ENCODE measurements at regions not wholly inside any gene's neighbourhood (a gene's known extent, or its start where the extent isn't known, plus 50 kb on each side); places are given as distances from the start of the nearest gene placed in this dataset.

DNA sequence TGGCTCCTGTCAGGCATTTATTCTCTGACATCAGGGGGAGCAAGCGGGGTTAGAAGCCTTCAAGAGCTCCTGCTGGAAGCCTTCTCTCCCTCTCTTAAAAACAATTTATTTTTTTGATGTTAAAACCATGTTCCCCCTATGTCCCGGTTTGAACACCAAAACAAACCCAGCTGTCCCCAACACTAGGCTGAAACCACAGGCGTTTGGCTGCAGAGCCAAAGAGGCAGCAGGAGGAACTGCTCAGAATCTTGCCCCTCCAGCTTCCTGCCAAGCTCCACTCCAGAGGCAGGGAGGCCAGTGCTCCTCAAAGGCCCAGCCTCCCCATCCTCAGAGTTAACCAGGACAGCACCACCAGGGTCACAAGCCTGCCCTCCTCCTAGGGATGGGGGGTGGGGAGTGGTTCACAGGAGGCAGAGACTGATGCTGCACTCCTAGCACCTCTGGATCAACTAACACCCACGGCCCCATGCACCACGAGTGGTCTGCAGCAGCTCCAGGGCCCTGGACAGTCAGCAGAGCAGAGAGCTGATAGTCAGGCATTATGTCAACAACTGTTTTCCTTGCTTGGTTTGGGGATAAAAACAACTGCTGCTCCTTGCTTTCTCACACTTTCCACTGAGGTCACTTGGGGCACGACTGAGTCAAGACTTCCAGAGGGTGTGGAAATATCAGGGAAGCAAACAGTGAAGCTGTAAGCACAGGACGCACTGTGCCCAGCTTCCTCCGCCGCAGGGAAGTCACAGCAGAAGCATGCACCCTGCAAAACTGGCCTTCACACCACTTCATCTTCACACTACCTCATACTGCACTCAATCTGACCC lies 96.5 kb upstream of the ADRA1B start:
- H3K9me3 ChIP-seq: no peaks in the 10 kb centered on the region
- DNase-seq: peak in 1 of 3 donors; percentile 76
- no peak for TF ChIP-seq POLR2A (IDR thresholded peaks at IDR 0.05)
- TF ChIP-seq, protein P1, sequence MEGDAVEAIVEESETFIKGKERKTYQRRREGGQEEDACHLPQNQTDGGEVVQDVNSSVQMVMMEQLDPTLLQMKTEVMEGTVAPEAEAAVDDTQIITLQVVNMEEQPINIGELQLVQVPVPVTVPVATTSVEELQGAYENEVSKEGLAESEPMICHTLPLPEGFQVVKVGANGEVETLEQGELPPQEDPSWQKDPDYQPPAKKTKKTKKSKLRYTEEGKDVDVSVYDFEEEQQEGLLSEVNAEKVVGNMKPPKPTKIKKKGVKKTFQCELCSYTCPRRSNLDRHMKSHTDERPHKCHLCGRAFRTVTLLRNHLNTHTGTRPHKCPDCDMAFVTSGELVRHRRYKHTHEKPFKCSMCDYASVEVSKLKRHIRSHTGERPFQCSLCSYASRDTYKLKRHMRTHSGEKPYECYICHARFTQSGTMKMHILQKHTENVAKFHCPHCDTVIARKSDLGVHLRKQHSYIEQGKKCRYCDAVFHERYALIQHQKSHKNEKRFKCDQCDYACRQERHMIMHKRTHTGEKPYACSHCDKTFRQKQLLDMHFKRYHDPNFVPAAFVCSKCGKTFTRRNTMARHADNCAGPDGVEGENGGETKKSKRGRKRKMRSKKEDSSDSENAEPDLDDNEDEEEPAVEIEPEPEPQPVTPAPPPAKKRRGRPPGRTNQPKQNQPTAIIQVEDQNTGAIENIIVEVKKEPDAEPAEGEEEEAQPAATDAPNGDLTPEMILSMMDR (IDR thresholded peaks at IDR 0.05): no peak
- no peaks in the 10 kb centered on the region for H3K27me3 ChIP-seq
- no peaks in the 10 kb centered on the region for H3K4me1 ChIP-seq
- H3K27ac ChIP-seq: peak overlapping the region in 3 of 4 donors; percentile 46 to 85 (median 76)
- H3K4me3 ChIP-seq: no peak overlapping the region
- H3K36me3 ChIP-seq: no peaks in the 10 kb centered on the region

DNA sequence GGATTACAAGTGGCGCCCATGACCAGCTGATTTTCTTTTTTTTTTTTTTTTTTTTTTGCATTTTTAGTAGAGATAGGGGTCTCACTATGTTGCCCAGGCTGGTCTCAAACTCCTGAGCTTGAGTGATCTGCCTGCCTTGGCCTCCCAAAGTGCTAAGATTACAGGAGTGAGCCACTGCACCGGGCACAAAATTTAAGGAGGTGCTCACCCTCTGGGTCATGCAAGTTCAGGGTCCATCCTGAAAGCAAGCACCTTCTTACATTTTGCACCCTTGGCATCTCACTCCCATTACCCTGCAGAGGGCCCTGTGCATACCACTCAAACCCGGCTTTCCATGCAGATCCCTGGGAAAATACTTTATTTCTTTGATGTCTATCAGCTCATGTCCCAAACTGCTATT lies 95.6 kb upstream of the ADRA1B start:
- Histone ChIP-seq H3K27me3 (no peaks in the 10 kb centered on the region), H3K27ac (peak overlapping the region in 2 of 4 donors; percentile 57 to 85), H3K4me3 (no peak overlapping the region), H3K4me1 (no peaks in the 10 kb centered on the region), H3K9me3 (no peaks in the 10 kb centered on the region), H3K36me3 (no peaks in the 10 kb centered on the region)
- no peak for TF ChIP-seq POLR2A (IDR thresholded peaks at IDR 0.05)
- TF ChIP-seq, protein P1 (IDR thresholded peaks at IDR 0.05): no peak
- no peak for DNase-seq

DNA sequence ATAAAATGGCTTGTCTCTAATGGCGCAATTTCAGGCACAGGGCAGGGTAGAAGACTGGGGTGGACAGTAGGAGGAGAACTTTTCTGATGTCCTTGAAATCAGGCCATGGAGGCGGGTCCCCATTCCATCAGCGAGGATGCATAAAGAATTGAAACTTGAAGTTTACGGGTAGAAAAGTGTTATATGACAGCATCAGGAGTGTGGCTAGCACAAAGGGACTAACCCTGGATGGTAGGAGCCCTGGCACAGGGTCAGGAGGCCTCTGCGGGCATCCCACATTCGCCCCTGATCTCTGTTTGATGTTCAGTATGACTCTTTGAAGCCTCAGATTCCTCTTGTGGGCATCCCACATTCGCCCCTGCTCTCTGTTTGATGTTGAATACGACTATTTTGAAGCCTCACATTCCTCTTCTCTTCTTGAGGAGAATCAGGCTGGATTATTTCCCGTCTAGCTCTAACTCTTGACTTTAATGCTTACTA lies 94.8 kb upstream of the ADRA1B start:
- no peaks in the 10 kb centered on the region for H3K9me3 ChIP-seq
- no peak for DNase-seq
- TF ChIP-seq POLR2A (IDR thresholded peaks at IDR 0.05): no peak
- TF ChIP-seq, protein P1 (IDR thresholded peaks at IDR 0.05): no peak
- no peaks in the 10 kb centered on the region for H3K36me3 ChIP-seq
- H3K4me1 ChIP-seq: no peaks in the 10 kb centered on the region
- H3K27me3 ChIP-seq: no peaks in the 10 kb centered on the region
- H3K27ac ChIP-seq: peak overlapping the region in 1 of 4 donors; percentile 85
- no peak overlapping the region for H3K4me3 ChIP-seq

DNA sequence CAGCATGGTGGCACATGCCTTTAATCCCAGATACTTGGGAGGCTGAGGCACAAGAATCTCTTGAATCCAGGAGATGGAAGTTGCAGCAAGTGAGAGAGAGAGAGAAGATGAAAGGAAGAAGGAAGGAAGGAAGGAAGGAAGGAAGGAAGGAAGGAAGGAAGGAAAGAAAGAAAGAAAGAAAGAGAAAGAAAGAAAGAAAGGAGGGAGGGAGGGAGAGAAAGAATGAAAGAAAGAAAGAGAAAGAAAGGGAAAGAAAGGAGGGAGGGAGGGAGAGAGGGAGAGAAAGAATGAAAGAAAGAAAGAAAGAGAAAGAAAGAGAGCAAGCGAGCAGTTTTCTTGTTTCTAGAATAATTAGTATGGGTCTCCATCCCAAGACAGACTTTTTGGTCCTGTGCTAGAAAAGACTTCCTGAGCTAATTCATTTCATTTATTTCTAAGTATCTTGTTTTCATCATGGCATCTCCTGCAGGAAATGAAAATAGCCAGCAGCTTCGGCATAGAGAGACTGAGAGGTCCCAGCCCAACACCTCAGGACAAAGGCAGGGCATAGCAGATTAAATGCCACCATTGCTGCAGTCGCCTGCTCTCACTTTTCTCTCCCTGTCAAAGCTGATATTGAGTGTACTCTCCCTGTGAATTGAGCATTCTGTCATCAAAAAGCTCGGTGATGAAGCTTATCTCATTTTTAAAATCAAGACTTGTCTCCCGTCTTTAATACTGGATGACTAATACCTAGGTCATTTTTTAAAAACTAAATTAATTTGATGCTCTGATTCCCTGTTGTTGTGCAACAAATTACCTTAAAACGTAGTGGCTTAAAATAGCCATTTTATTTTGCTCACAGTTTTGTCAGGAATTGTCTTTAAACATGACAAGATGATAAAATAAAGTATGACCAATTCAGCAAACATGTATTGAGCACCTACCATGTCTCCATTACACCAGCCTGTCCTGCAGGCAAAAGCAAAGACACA lies 91.8 kb upstream of the ADRA1B start:
- Histone ChIP-seq H3K27me3 (no peaks in the 10 kb centered on the region), H3K27ac (no peak overlapping the region)
- TF ChIP-seq, protein P1 (IDR thresholded peaks at IDR 0.05): no peak
- TF ChIP-seq POLR2A (IDR thresholded peaks at IDR 0.05): no peak

DNA sequence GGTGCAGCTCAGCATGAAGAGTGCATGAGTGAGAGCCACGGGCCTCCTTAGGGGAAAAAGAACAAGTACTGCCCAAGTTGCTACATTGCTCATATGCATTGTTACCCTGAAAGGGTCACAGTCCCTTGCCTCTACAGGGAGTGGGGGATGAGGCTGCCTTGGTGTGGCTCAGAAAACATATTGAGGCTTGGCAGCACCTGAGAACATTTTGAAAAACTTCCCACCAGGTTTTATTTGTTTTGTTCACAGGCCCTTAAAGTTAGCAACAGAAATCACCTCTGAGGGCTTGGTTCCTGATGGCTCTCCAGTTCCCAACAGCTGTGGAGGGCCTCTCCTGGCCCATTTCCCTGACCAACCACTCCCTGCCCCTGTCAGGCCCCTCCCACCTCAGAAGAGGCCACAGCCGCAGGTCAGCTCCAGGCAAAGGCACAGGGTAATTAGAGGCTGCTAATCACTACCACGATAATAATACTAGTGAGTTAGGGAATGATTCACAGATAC lies 90.7 kb upstream of the ADRA1B start:
- no peak for DNase-seq
- no peaks in the 10 kb centered on the region for H3K4me1 ChIP-seq
- H3K27ac ChIP-seq: no peak overlapping the region

More for the DNA sequence above, 91.8 kb upstream of the ADRA1B start:
- Histone ChIP-seq H3K9me3 (no peaks in the 10 kb centered on the region), H3K36me3 (no peaks in the 10 kb centered on the region), H3K4me1 (no peaks in the 10 kb centered on the region), H3K4me3 (no peak overlapping the region)
- DNase-seq: no peak

More for the DNA sequence above, 90.7 kb upstream of the ADRA1B start:
- no peak for TF ChIP-seq POLR2A (IDR thresholded peaks at IDR 0.05)
- TF ChIP-seq, protein P1 (IDR thresholded peaks at IDR 0.05): no peak
- Histone ChIP-seq H3K9me3 (no peaks in the 10 kb centered on the region), H3K4me3 (no peak overlapping the region), H3K27me3 (no peaks in the 10 kb centered on the region), H3K36me3 (no peaks in the 10 kb centered on the region)
